GM19468 (cell line): ENCODE measurements at regions not wholly inside any gene's neighbourhood (a gene's known extent, or its start where the extent isn't known, plus 50 kb on each side); places are given as distances from the start of the nearest gene placed in this dataset.

Source experiments
- ATAC-seq: cut with Tn5 transposase; IDR thresholded peaks from one replicate; pipeline ENCODE4 v1.9.1; 2021; ENCODE audit warnings: mild to moderate bottlenecking, moderate library complexity, moderate number of reproducible peaks; ENCODE audit not compliant: unreplicated experiment; ENCODE audit errors: extremely low read depth

DNA sequence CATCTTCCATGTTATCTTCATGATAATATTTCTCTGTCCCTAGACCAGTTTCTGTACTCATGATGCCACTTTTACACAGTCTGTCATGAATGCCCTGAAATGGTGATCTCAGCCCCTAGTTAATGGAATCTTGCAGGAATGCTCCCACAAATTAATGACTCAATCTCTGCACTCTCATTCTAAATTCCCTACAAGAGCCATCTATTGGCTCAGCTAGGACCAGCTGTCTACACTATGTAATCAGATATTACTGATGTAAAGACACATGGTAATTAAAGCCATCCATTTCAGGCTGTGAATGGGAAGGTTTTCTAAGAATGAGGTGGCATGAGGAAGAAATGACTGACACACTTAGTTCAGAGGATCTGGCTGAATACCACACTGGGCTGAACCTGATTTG is 199.1 kb upstream of the KCND3 start:
- no peak for ATAC-seq

DNA sequence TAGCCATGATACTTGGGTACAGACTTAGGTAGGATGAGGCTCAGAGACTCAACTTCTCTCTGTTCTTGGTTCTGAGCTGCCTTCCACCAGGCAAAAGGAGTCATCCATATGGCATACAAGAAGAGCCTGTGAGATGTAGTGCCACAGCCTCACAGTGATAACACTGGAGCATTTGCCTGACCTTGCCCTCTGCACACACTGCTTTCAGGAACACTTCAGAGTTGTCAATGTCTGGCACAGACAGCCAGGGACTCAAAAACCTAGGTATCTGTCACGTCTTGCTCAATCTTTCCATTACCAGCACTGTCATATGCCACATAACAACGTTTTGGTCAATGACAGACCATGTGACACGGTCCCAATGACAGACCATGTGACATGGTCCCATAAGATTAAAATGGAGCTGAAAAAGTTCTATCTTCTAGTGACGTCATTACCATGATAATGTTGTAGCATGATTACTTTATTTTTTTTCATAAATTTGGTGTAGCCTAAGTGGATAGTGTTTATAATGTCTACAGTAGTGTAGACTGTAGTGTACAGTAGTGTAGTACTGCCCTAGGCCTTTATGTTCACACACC is 199.9 kb upstream of the CTTNBP2NL start:
- no peak for ATAC-seq

DNA sequence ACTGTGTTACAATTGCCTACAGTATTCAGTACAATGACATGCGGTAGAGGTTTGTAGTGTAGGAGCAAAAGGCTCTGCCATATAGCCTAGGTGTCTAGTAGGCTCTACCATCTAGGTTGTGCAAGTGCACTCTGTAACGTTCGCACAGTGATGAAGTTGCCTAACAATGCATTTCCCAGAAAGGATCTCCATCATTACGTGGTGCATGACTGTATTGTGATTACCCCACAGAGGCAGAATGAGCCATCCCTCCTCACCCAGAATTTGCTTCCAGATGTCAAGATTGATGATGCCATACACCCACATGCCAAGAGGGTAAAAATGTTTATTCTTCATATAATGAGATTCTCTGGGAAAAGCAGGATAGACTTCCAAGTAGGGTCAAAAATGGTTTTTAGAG is 199.3 kb upstream of the CTTNBP2NL start:
- ATAC-seq, result no peak

DNA sequence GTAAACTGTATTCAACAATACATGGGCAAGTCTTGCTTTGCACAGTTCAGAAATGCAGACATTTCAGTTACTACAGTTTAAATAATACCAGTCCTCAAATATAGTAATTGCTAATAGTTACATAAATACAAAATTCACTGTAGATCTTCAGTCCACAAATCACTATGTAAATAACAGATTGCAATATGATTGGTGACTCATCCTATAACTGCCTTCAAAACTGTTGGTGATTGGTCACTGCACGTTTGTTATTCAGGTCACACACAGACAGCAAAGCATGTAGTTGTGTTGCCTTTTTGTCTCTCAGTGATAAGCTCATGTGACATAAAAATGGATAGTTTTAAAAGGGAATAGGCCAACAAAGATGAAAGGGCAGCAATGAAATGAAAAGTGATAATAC is 186.5 kb upstream of the CTTNBP2NL start:
- ATAC-seq, result no peak

DNA sequence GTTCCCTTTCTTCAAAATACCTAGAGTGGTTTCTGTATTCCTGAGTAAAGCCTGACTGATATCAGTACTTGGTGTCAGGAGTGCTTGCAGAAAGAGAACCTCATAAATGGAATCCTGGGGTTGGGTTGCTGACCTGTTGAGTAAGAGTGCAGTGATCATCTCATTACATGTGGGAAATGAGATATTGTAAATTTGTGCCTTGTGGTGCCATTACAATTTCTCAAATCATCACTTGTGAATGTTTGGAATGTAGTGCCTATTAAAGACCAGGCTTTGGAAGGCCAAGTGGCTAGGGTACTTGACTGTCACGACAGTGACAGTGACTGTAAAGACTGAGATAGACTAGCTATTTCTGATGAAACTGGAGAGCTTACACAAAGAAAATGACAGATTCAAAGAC is 176.7 kb upstream of the CTTNBP2NL start:
- no peak for ATAC-seq

DNA sequence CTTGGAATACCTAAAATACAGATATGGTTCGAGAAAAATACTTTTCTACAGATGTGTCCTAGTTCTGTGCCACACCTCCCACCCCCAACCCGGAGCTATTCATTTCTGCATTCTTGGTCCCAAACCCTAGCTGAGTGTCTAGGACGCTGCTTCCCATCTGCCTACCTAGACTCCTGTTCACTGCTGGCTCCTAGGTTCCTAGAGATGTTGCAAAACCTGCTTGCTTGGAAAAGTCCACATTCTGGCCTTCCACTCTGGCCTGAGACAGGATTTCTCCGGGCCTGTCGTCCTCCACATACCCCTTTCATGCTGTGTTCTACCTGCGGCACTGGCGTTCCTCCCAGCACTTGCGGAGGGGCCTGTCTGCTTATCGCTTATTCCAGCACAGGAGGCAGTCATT is 165.8 kb upstream of the CTTNBP2NL start:
- ATAC-seq, result no peak

DNA sequence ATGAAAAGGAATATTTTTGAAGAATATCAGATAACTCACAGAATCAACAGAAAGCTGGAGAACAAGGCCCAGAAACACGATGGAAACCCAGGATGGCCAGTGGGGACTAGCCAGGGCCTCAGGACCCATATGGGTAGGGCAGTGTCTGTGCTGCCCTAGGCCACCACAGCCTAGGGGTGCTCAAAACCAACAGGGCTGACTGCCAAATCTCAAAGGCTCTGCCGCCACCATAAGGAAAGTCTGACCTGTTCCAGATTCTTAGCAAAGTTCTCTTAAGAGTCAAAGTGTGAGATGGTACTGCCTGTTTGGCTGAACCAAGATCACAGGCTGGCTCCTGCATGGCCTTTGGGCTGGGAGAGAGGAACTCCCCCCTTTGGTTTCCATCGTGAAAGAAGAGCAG is 164.7 kb upstream of the CTTNBP2NL start:
- no peak for ATAC-seq

DNA sequence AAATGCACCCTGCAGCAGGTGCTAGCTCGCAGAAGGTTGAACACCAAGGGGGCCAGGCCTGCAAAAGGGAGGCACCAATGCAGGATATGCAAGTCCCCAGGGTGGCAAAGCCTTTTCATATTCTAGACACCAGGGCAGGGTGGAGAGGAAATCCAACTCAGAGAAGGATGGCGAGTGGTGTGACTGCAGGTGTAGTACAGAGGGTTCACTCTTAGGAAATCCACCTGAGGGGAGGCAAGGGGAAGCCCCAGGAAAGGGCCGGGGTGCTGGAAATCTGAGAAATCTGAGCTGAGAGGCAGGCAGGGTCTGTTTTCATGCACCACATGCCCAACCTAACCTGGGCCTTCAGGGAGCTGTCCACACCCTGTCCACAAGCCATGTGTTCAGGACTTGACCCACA is 163.2 kb upstream of the CTTNBP2NL start:
- ATAC-seq, result no peak

DNA sequence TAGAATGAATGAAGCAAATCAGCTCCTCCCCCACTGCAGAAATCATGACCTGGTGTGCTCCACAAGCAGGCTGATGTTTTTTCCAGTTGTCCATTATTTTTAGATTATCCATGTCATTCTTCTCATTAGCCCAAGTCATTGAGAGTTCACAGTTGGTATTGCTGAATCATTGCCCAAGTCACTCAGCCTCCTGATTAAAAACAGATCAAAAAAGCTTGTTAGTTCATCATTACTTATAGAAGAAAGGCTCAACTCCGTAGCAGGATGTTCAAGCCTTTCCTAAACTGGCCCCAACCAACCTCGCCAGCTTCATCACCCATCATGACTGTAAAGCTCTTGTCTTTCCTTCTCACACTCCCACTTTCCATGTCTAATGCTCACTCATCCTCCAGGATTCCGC is 161.3 kb upstream of the CTTNBP2NL start:
- no peak for ATAC-seq

DNA sequence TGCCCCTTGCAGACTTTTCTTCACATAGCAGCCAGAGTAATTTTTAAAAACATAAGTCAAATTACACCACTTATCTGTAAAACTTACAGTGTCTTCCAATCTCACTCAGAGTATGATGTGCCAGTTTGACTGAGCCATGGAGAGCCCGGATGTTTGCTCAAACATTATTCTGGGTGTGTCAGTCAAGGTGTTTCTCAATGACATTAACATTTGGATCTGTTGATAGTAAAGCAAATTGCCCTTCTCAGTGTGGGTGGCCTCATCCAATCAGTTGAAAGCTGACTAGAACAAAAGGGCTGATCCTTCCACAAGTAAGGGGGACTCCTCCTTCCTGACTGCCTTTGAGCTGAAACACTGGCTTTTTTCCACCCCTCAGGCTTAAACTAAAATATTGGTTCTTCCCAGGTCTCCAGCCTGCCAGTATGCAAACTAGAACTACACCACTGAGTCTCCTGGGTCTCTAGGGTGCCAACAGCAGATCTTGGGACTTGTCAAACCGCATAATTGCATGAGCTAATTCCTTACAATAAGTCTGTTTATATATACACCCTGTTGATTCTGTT is 157.9 kb upstream of the CTTNBP2NL start:
- no peak for ATAC-seq

DNA sequence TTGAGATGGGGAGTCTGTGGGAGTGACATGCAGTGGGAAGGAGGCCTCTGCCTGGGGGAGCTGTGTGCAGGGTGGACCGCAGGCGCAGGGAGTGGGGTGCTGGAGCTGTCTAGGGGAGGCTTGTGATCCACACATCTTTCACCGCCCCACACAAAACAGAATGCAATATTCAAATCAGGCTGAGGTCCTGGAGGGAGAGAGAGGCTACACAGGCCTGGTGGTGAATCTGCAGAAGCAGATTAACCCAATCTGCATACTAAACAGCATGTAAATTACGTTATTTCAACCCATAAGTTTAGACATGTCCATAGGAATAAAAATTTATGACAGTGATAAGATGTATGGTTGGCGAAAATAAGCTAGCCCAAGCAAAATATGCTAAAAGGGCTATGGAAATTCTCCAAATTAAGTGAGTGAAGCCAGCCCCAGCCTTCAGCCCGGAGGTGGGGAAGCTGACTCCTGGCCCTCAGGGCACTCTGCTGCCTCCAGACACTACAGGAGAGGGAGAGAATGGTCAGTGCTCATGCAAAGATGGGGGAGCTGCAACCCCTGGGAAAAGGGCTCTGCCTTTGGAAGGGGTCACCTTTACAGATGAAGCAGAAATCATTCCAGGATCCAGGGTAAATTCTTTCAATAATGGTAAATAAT is 156.2 kb upstream of the CTTNBP2NL start:
- no peak for ATAC-seq

DNA sequence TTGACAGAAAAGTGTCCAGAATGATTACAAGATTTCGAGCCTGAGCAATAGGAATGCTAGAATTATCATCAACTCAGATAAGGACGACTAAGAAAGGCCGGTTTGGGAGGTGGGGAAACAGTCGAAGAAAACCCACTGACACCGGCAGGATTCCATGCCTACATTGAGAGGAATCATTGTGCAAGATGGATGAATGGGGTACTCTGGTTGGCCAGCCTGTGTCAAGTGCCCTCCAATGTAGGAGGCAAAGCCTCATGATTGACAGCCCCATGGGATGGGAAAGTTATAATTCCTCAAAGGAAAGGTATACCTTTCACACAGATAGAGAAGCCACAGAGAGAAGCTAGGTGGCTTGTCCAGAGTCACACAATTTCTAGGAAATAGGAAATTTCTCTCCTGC is 153.5 kb upstream of the CTTNBP2NL start:
- ATAC-seq, result no peak

DNA sequence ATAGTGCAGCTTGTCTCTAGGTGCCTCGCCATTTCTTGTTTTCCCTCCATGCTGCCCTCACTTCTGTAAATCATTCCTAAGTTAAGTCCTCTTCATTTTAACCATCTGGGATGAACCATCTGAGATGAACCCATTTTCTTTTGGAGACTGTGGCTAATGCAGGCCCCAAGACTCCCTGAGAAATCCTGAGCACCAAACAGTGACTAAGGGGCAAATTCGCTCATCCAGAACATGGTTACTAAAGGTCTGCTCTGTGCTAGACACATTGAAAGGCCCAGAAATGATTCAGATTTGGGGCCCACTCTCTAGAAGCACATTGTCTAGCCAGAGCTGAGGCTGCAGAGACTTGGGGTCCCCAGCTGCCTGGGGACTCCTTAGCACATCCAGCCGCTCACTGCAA is 151.9 kb upstream of the CTTNBP2NL start:
- ATAC-seq, result no peak

DNA sequence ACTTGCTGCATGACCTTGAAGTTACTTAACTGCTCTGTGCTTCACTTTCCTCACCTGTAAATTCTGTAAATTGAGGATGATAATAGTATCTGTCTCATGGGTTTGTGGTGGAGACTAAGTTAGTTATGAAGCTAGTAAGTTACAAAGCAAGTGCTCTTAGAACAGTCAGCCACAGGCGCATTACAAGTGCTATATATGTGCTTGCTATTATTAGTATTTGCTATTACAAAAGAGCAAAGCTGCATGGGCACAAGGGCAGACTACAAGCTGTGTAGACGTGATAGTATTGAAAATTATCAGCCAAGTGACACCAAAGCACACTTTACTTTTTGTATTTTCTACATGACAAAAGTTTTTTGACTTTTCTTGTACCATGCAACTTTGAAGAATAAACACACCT is 150.9 kb upstream of the CTTNBP2NL start:
- no peak for ATAC-seq

DNA sequence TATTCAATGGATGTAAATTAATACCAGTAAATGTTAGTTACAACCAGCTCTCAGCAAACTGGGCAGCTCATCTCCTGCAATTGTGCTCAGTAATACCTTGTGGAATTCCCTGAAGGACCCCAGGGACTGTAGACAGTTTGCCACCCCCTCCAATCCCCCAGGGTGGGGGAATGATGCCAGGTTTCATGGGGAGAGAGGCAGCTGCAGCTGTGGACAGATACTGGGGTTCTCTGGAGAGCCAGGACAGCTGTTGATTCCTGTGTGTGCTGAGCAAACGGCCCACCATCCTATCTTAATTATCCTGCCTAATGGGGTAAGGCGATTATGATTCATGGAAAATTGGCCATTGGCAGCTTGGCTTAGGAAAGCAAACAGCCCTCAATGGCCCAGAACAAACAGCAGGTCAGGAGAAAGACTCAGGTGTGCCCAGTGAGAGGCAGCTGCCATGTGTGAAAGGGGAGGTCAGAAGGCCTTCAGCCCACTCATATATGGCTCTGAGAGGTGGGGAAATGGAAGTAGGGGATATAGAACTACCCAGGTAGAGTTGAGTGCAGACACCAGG is 148.9 kb upstream of the CTTNBP2NL start:
- no peak for ATAC-seq

DNA sequence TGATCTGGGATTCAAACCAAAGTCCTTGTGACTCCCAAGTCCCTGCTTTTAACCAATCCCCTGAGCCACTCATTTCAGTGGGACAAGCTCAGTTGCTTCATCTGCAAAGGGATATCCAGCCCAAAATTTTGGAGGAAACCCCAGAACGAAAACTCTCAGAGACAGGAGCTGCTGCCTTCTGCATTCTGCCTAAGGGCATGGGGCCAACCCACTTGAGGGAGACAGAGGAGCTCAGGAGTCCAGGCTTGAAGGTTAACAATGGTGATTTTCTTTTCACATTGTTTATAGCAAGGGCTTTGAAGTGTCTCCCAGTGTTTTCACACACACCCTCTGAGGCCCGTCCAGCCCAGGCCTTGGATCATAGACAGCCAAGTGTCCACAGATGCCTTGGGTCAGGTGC is 148.1 kb upstream of the CTTNBP2NL start:
- no peak for ATAC-seq

DNA sequence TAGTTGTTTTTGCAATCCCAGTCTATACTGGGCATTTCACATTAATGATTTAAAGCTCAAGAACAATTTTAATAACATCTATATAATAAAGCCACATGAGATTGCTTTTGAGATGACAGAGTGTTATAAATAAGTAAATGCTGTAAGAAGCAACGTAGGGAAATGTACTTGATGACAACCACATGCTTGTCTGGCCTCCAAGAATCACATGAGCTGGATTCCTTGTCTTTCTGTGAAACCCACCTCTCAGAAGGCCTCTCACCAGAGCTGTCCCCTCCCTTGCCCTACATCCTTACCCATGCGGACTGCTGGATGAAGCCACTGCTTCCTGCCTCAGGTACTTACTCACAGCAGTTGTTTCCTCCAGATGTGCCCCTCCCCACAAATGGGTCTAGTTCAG is 145.1 kb upstream of the CTTNBP2NL start:
- ATAC-seq, result no peak

DNA sequence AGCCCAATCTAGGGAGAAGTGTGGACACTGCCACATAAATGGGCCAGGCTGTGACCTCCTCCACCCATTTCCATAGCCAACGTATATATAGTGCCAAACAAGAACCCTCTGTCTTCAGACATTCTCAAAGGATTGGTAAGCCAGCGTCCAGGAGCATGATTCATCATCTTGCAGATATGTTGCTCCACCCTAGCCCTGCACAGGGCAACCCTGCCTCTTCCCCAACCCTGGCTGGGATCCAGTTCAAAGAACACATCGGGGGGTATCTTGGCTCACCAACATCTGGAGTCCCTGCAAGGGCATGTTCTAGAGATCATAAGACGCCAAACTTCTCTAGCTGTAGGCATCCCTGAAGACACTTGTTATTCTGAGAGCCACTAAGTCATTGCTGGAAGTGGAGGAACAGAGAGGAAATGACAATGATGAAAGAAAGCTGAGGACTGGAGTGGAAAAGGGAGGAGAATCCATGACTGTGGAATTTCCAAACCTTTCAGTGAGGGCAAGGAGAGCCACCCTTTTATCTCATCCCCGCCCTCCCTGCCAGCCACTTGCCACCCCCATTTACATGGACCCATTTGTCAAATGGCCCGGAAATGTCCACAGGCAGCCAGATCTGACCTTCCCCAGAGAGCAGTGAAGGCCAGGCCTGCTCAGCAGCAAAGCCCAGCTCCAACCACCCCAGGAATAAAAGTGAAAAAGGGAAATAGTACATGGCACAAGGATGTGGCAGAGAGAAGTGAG is 144.1 kb upstream of the CTTNBP2NL start:
- no peak for ATAC-seq

DNA sequence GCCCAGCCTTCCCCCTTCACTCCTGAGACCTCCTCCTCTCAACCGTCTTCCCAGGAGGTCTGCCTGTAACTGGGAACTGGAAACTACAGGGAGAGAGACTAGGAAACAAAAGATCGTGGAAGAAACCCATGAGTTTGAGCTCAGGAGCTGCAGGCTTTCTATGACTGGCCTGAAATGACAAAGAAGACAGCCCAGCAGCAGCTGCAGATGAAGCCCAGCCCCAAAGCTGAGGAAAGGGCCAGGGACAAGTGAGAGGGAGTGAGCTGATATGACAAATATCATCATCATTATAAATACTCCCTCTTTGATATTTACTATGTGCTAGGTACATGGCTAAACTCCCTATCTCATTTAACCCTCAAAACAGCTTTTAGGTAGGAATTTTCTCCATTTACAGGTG is 142.6 kb upstream of the CTTNBP2NL start:
- ATAC-seq, result no peak

DNA sequence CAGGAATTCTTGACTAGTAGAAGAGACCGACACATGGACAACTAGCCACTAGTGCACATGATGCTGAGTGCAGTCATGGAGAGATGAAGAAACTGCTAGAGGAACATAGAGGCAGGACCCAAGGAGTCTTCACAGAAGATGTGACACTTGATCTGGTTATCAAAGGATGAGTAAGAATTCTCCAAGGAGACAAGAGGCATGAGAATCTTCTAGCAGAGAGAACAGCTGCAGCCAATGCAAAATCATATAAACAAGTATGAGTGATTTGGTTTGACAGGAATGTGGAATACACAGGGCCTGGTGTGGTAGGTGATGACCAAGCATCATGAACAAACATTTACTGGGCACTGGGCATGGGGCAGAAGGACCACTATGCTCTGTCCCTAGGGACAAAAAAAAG is 140.9 kb upstream of the CTTNBP2NL start:
- ATAC-seq, result no peak

DNA sequence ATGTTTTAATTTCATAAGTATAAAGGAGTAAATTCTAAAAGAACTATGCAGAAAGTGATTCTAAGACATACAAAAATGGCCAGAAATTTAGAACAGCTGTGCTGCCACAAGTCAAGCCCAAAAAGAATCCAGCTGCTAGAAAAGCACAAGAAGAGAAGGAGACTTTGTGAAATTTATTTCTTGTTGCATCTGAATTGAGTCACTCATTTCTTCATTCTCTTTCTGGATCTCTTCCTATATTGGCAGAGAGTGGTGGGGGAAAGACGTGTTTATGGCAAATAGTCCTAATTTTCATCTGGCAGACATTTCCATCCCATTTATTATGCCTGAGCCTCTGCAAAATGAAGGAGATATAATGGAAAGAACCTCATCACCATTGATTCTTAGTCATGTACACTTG is 139.6 kb upstream of the CTTNBP2NL start:
- ATAC-seq, result no peak
